A673 (cell line): ENCODE measurements at regions not wholly inside any gene's neighbourhood (a gene's known extent, or its start where the extent isn't known, plus 50 kb on each side); places are given as distances from the start of the nearest gene placed in this dataset.

Source experiments
- BruUV-seq: library from RNA; stranded (reverse); fragments of 400-500 nt; replicated peaks from 2 replicates; lab custom pipeline; 2021; lab: Mats Ljungman, UMichigan
- CTCF ChIA-PET: fragments of 300-600 bp; sonication (Branson Sonifier 250); formaldehyde crosslinking; loops from one replicate; lab custom pipeline; 2022; ENCODE audit warnings: antibody characterized with exemption; lab: Charles Lee
- POLR2A ChIA-PET: fragments of 300-600 bp; sonication (Branson Sonifier 250); formaldehyde crosslinking; loops from one replicate; lab custom pipeline; 2022; ENCODE audit warnings: antibody characterized with exemption; ENCODE audit not compliant: low non-redundant PET; lab: Charles Lee
- DNase-seq: peaks from one replicate; pipeline ENCODE4 v3.0.0-alpha.2; 2015; ENCODE audit warnings: low spot score
- H3K27ac ChIP-seq: fragments of 200-600 bp; sonication (generic); 2 replicates; pipeline ENCODE4 v1.5.1; 2016; ENCODE audit warnings: mixed run types, low read depth, mild to moderate bottlenecking, mixed read lengths, antibody characterized with exemption, low read length; ENCODE audit not compliant: poor library complexity, severe bottlenecking
- H3K27me3 ChIP-seq: fragments of 200-600 bp; sonication (generic); replicated peaks from 2 replicates; pipeline ENCODE4 v1.6.1; 2017; ENCODE audit warnings: mixed run types, low read depth, mild to moderate bottlenecking, mixed read lengths, antibody characterized with exemption, low read length; ENCODE audit not compliant: insufficient read depth, poor library complexity
- H3K36me3 ChIP-seq: fragments of 200-600 bp; sonication (generic); 2 replicates; pipeline ENCODE4 v1.6.1; 2016; ENCODE audit warnings: mixed run types, mild to moderate bottlenecking, mixed read lengths, antibody characterized with exemption, low read length; ENCODE audit not compliant: insufficient read depth, poor library complexity, severe bottlenecking
- H3K4me1 ChIP-seq: fragments of 200-600 bp; sonication (generic); 2 replicates; pipeline ENCODE4 v1.6.1; 2017; ENCODE audit warnings: mixed run types, mild to moderate bottlenecking, mixed read lengths, antibody characterized with exemption, low read length; ENCODE audit not compliant: insufficient read depth, poor library complexity, severe bottlenecking
- H3K4me3 ChIP-seq: fragments of 200-600 bp; sonication (generic); 2 replicates; pipeline ENCODE4 v1.5.1; 2016; ENCODE audit warnings: low read depth, mixed run types, mild to moderate bottlenecking, mixed read lengths, low read length; ENCODE audit not compliant: poor library complexity, severe bottlenecking
- H3K9me3 ChIP-seq: fragments of 200-600 bp; sonication (generic); 2 replicates; pipeline ENCODE4 v1.6.1; 2016; ENCODE audit warnings: mixed run types, low read depth, mild to moderate bottlenecking, mixed read lengths, antibody characterized with exemption, low read length; ENCODE audit not compliant: poor library complexity, severe bottlenecking
- CTCF ChIP-seq: fragments of 300-800, 200-600 bp; sonication (generic); conservative IDR thresholded peaks from 2 replicates; pipeline ENCODE4 v1.5.1; 2017; ENCODE audit warnings: low read depth, mild to moderate bottlenecking, antibody characterized with exemption, low read length, moderate library complexity, mixed read lengths
- EZH2 ChIP-seq: fragments of 200-600 bp; sonication (generic); IDR thresholded peaks from 2 replicates; pipeline ENCODE4 v1.6.1; 2017; ENCODE audit warnings: borderline replicate concordance, low read depth, mild to moderate bottlenecking, mixed read lengths, antibody characterized with exemption, low read length; ENCODE audit not compliant: poor library complexity, severe bottlenecking
- intact Hi-C: fragments of 100-400 bp; cut with micrococcal nuclease; formaldehyde crosslinking; loops from one replicate; pipeline ENCODE4 v1.10.0; 2022; ENCODE audit not compliant: unreplicated experiment

GRCh38 chr21:22961258-22961657 is 1963.0 kb downstream of the NCAM2 start:
- Histone ChIP-seq H3K36me3 (no peaks in the 10 kb centered on the region), H3K27me3 (no peaks in the 10 kb centered on the region), H3K4me1 (no peaks in the 10 kb centered on the region), H3K4me3 (no peak overlapping the region), H3K9me3 (no peaks in the 10 kb centered on the region), H3K27ac (no peak overlapping the region)
- no peak for DNase-seq
- TF ChIP-seq EZH2: no peak
- POLR2A ChIA-PET: no interaction called here
- CTCF ChIA-PET: no interaction called here
- no TSS peak for BruUV-seq
- intact Hi-C loops: no loop called here

GRCh38 chr21:22965455-22966135 is 1967.4 kb downstream of the NCAM2 start:
- H3K27ac ChIP-seq: no peak overlapping the region
- intact Hi-C loops: no loop called here
- H3K36me3 ChIP-seq: no peaks in the 10 kb centered on the region
- ChIA-PET POLR2A (no interaction called here), CTCF (no interaction called here)
- no peak overlapping the region for H3K4me3 ChIP-seq
- no peak for TF ChIP-seq CTCF
- TF ChIP-seq EZH2: no peak
- BruUV-seq: no TSS peak
- no peaks in the 10 kb centered on the region for H3K27me3 ChIP-seq
- H3K4me1 ChIP-seq: no peaks in the 10 kb centered on the region
- no peaks in the 10 kb centered on the region for H3K9me3 ChIP-seq
- DNase-seq: no peak

GRCh38 chr21:22981819-22982218 is 1983.6 kb downstream of the NCAM2 start:
- BruUV-seq: no TSS peak
- ChIA-PET POLR2A (no interaction called here), CTCF (no interaction called here)
- TF ChIP-seq EZH2 (no peak), CTCF (no peak)
- H3K4me3 ChIP-seq: no peak overlapping the region
- intact Hi-C loops: no loop called here
- no peaks in the 10 kb centered on the region for H3K4me1 ChIP-seq
- H3K9me3 ChIP-seq: no peaks in the 10 kb centered on the region
- H3K27me3 ChIP-seq: no peaks in the 10 kb centered on the region
- no peak for DNase-seq
- no peaks in the 10 kb centered on the region for H3K36me3 ChIP-seq
- no peak overlapping the region for H3K27ac ChIP-seq

- BruUV-seq: no TSS peak
Observed at GRCh38 chr21:22993144-22993543, 1994.9 kb downstream of the NCAM2 start.

More at GRCh38 chr21:22993144-22993543, 1994.9 kb downstream of the NCAM2 start:
- Histone ChIP-seq H3K27ac (no peak overlapping the region), H3K36me3 (no peaks in the 10 kb centered on the region), H3K27me3 (no peaks in the 10 kb centered on the region), H3K9me3 (no peaks in the 10 kb centered on the region), H3K4me3 (no peak overlapping the region), H3K4me1 (no peaks in the 10 kb centered on the region)
- TF ChIP-seq CTCF (no peak), EZH2 (no peak)
- CTCF ChIA-PET: no interaction called here
- intact Hi-C loops: no loop called here
- DNase-seq: no peak
- POLR2A ChIA-PET: no interaction called here
